K562 (cell line): ENCODE measurements at regions not wholly inside any gene's neighbourhood (a gene's known extent, or its start where the extent isn't known, plus 50 kb on each side); places are given as distances from the start of the nearest gene placed in this dataset.

ENCODE experiments used
- ATAC-seq: fragments of 200-7000 bp; cut with Tn5 transposase; 3 replicates; pipeline ENCODE4 v1.9.1; 2020; ENCODE audit warnings: moderate library complexity
- BruUV-seq: library from RNA; stranded (reverse); fragments of 400-500 nt; replicated peaks from 2 replicates; lab custom pipeline; 2021; lab: Mats Ljungman, UMichigan
- CTCF ChIA-PET: fragments of 300-600 bp; formaldehyde crosslinking; extraction: SDS; loops from one replicate; lab custom pipeline; 2021; ENCODE audit warnings: low intra/inter-chr PET ratio; lab: Yijun Ruan, JAX
- POLR2A ChIA-PET: fragments of 300-600, 350-650 bp; sonication (Branson Sonifier 250); formaldehyde crosslinking; extraction: SDS; loops from one replicate; lab custom pipeline; 2021; ENCODE audit warnings: antibody characterized with exemption, inconsistent platforms; lab: Yijun Ruan, JAX
- DNase-seq, 4 experiments: peaks; one replicate each; pipeline versions ENCODE4 v3.0.0 to v3.0.0-alpha.2; 2011 to 2018; ENCODE audit warnings: low spot score in 3 of 4, mixed read lengths in 3 of 4; ENCODE audit errors: extremely low read depth in 1 of 4
- FAIRE-seq: peaks from 2 replicates; lab custom pipeline; 2011; peaks lifted over from hg19 to GRCh38; lab: Jason Lieb, UNC
- H2AFZ ChIP-seq: 2 replicates; pipeline ENCODE4 v1.6.0; 2011; ENCODE audit warnings: low read depth, low read length, control low read depth, inconsistent platforms
- H3K27ac ChIP-seq: fragments of 200-600 bp; 3 replicates; pipeline ENCODE4 v1.8.0; 2011; ENCODE audit warnings: low read depth, mild to moderate bottlenecking, control low read depth, inconsistent platforms, low read length, moderate library complexity, mixed read lengths; ENCODE audit errors: extremely low read depth
- H3K27me3 ChIP-seq, 2 experiments: fragments of 300-600 bp in 1 of 2; 2 replicates in 1 of 2; 3 replicates in 1 of 2; pipeline versions ENCODE4 v1.6.0 to v1.8.0; 2011; ENCODE audit warnings: inconsistent platforms in 2 of 2, low read length in 2 of 2, mild to moderate bottlenecking in 1 of 2, mixed read lengths in 1 of 2, moderate library complexity in 1 of 2; ENCODE audit not compliant: control insufficient read depth in 2 of 2, insufficient read depth in 2 of 2
- H3K36me3 ChIP-seq: fragments of 300-600 bp; 3 replicates; pipeline ENCODE4 v1.8.0; 2011; ENCODE audit warnings: mild to moderate bottlenecking, low read length, inconsistent platforms; ENCODE audit not compliant: control insufficient read depth, insufficient read depth
- H3K4me1 ChIP-seq, 2 experiments: fragments of 200-600 bp in 1 of 2; replicated peaks in 1 of 2; 2 replicates in 1 of 2; 3 replicates in 1 of 2; pipeline versions ENCODE4 v1.5.1 to v1.8.0; 2011; ENCODE audit warnings: inconsistent platforms in 2 of 2, low read length in 2 of 2, mild to moderate bottlenecking in 1 of 2, mixed read lengths in 1 of 2, moderate library complexity in 1 of 2; ENCODE audit not compliant: control insufficient read depth in 2 of 2, insufficient read depth in 2 of 2
- H3K4me2 ChIP-seq: 2 replicates; pipeline ENCODE4 v1.6.1; 2011; ENCODE audit warnings: low read length, control low read depth, inconsistent platforms, mixed read lengths; ENCODE audit not compliant: insufficient read depth
- H3K4me3 ChIP-seq: fragments of 200-600 bp; sonication (generic), shearing (Covaris generic); 2 replicates; pipeline ENCODE4 v1.5.1; 2016; ENCODE audit warnings: control low read depth, inconsistent platforms
- H3K79me2 ChIP-seq: fragments of 200-600 bp; 3 replicates; pipeline ENCODE4 v1.8.0; 2011; ENCODE audit warnings: low read length, inconsistent platforms; ENCODE audit not compliant: control insufficient read depth, insufficient read depth
- H3K9ac ChIP-seq, 2 experiments: 2 replicates each; pipeline versions ENCODE4 v1.6.0 to v1.6.1; 2011; ENCODE audit warnings: low read depth in 2 of 2, low read length in 2 of 2, control low read depth in 1 of 2, inconsistent platforms in 1 of 2, mild to moderate bottlenecking in 1 of 2, mixed read lengths in 1 of 2; ENCODE audit not compliant: insufficient read depth in 1 of 2
- H3K9me1 ChIP-seq: one replicate; pipeline ENCODE4 v1.6.0; 2011; ENCODE audit warnings: inconsistent platforms, mild to moderate bottlenecking, low read length, moderate library complexity; ENCODE audit not compliant: control insufficient read depth, insufficient read depth
- H3K9me3 ChIP-seq: replicated peaks from 2 replicates; pipeline ENCODE4 v1.5.1; 2011; ENCODE audit warnings: low read depth, low read length, inconsistent platforms; ENCODE audit not compliant: control insufficient read depth, insufficient read depth
- H4K20me1 ChIP-seq: replicated peaks from 2 replicates; pipeline ENCODE4 v1.6.1; 2011; ENCODE audit warnings: low read length, inconsistent platforms, mixed read lengths; ENCODE audit not compliant: control insufficient read depth, insufficient read depth
- BRD4 ChIP-seq: fragments of 200-600 bp; sonication (generic); IDR thresholded peaks from 2 replicates; pipeline ENCODE4 v1.6.1; 2017; ENCODE audit warnings: inconsistent platforms
- CCAR2 ChIP-seq: fragments of 200-400 bp; formaldehyde crosslinking; IDR thresholded peaks from 2 replicates; pipeline ENCODE4 v1.6.1; 2017; ENCODE audit warnings: mild to moderate bottlenecking, low read depth, low read length
- ELF2 ChIP-seq: fragments of 250-450 bp; sonication (Bioruptor Pico); IDR thresholded peaks from 2 replicates; pipeline ENCODE4 v1.5.0; 2021; ENCODE audit warnings: mild to moderate bottlenecking
- ID3 ChIP-seq, 2 experiments: fragments of 250-450 bp in 1 of 2; fragments of 450-650 bp in 1 of 2; sonication (Bioruptor Pico) in 1 of 2; IDR thresholded peaks; 2 replicates each; pipeline versions ENCODE4 v1.6.1 to v1.8.0; 2016 to 2021; ENCODE audit warnings: mild to moderate bottlenecking in 2 of 2, moderate library complexity in 2 of 2, missing compliant biosample characterization in 1 of 2, missing genetic modification characterization in 1 of 2
- KLF16 ChIP-seq: IDR thresholded peaks from 2 replicates; pipeline ENCODE4 v1.6.1; 2016; ENCODE audit warnings: antibody characterized with exemption
- NR1H2 ChIP-seq: sonication (generic); formaldehyde crosslinking; IDR thresholded peaks from 2 replicates; pipeline ENCODE4 v1.4.0; 2020; ENCODE audit warnings: mild to moderate bottlenecking, missing genetic modification reagents
- RFX1 ChIP-seq: fragments of 450-650 bp; IDR thresholded peaks from 2 replicates; pipeline ENCODE4 v1.6.1; 2016; ENCODE audit warnings: mild to moderate bottlenecking, moderate library complexity
- STAT5A ChIP-seq: IDR thresholded peaks from 2 replicates; pipeline ENCODE4 v1.6.1; 2012; ENCODE audit warnings: low read length, inconsistent platforms, borderline replicate concordance
- ZNF12 ChIP-seq: sonication (generic); formaldehyde crosslinking; IDR thresholded peaks from 2 replicates; pipeline ENCODE4 v1.4.0; 2020; ENCODE audit warnings: mild to moderate bottlenecking, missing genetic modification reagents
- WGBS: fragments of 100-300 bp; shearing (Covaris generic); methylation state at CpG from one replicate; pipeline ENCODE4 v1.1.6; 2016; ENCODE audit warnings: low coverage, mixed read lengths; ENCODE audit not compliant: insufficient coverage; ENCODE audit errors: missing lambda C conversion rate; 5-methylcytosine and 5-hydroxymethylcytosine counted together
- in situ Hi-C: fragments of 300-500 bp; cut with MboI; formaldehyde crosslinking; loops from 4 replicates; pipeline ENCODE4 v1.15.0; 2018; ENCODE audit warnings: inconsistent platforms, mixed read lengths
- intact Hi-C: fragments of 100-400 bp; cut with micrococcal nuclease; formaldehyde crosslinking; loops from 2 replicates; pipeline ENCODE4 v1.14.2; 2022

GRCh38 chr1:201728731-201729130 lies 100.2 kb upstream of the IPO9 start:
- no peak for TF ChIP-seq ZNF12 (CRISPR knock-in tag)
- peak; percentile 82 for TF ChIP-seq RFX1
- ChIA-PET CTCF (no interaction called here), POLR2A (interaction anchor here (0.8 to 1.0 kb wide), 3 partner anchors 8 to 33 kb away, joined by 3 to 5 read pairs (median 3); no protein-coding TSS in a partner anchor)
- ATAC-seq = no peak
- Histone ChIP-seq H3K36me3 (no peaks in the 10 kb centered on the region), H3K79me2 (no peaks in the 10 kb centered on the region), H3K4me3 (no peak overlapping the region), H3K9me3 (no peaks in the 10 kb centered on the region), H4K20me1 (0 out of 2 replicates have a peak, but pooled peaks cover 9% of the 10 kb centered on the region), H3K9ac (no peak overlapping the region), H3K27ac (no peak overlapping the region), H2AFZ (no peak overlapping the region), H3K27me3 (peaks cover 2 to 21% of the 10 kb centered on the region in 2 experiments; a peak in 4 of 5 replicates), H3K9me1 (no peaks in the 10 kb centered on the region), H3K4me1 (peaks cover 0 to 8% of the 10 kb centered on the region in 2 experiments; a peak in 4 of 5 replicates), H3K4me2 (no peak overlapping the region)
- in situ Hi-C loops = no loop called here
- intact Hi-C loops = no loop called here
- no peak for DNase-seq
- no peak for FAIRE-seq
- no TSS peak for BruUV-seq

- CTCF ChIA-PET = no interaction called here
- DNase-seq = no peak
- TF ChIP-seq ELF2 (CRISPR knock-in tag) = no peak
- TF ChIP-seq BRD4 = no peak
- TF ChIP-seq NR1H2 = no peak
- TF ChIP-seq ID3 (CRISPR knock-in tag; IDR thresholded peaks at IDR 0.05) = no peak
- TF ChIP-seq ID3 (tag; IDR thresholded peaks at IDR 0.05) = no peak
- TF ChIP-seq CCAR2 = no peak
- no peak for TF ChIP-seq KLF16
- no peak for TF ChIP-seq STAT5A
- peaks cover 0 to 8% of the 10 kb centered on the region in 2 experiments; a peak in 4 of 5 replicates for H3K4me1 ChIP-seq
- no peak overlapping the region for H3K9ac ChIP-seq
- H3K27ac ChIP-seq = no peak overlapping the region
- in situ Hi-C loops = no loop called here
- H3K9me3 ChIP-seq = no peaks in the 10 kb centered on the region
- WGBS = 41% methylated on average over 5 of the region's 5 CpGs
- H3K27me3 ChIP-seq = peaks cover 2 to 17% of the 10 kb centered on the region in 2 experiments; a peak in 4 of 5 replicates
- no peaks in the 10 kb centered on the region for H3K79me2 ChIP-seq
- intact Hi-C loops = no loop called here
- H2AFZ ChIP-seq = no peak overlapping the region
- H3K36me3 ChIP-seq = no peaks in the 10 kb centered on the region
- POLR2A ChIA-PET = interaction anchor here (0.6 to 0.8 kb wide), 2 partner anchors 9 to 53 kb away, joined by 3 to 4 read pairs; no protein-coding TSS in a partner anchor
- no peak for FAIRE-seq
- H3K4me3 ChIP-seq = no peak overlapping the region
- no peak overlapping the region for H3K4me2 ChIP-seq
- 0 out of 2 replicates have a peak, but pooled peaks cover 11% of the 10 kb centered on the region for H4K20me1 ChIP-seq
- BruUV-seq = no TSS peak
- no peaks in the 10 kb centered on the region for H3K9me1 ChIP-seq
- ATAC-seq = no peak
These were observed 98.9 kb upstream of the IPO9 start for GRCh38 chr1:201729973-201730608.
